ENCODE measurements at regions not wholly inside any gene's neighbourhood (a gene's known extent, or its start where the extent isn't known, plus 50 kb on each side); places are given as distances from the start of the nearest gene placed in this dataset.

DNA sequence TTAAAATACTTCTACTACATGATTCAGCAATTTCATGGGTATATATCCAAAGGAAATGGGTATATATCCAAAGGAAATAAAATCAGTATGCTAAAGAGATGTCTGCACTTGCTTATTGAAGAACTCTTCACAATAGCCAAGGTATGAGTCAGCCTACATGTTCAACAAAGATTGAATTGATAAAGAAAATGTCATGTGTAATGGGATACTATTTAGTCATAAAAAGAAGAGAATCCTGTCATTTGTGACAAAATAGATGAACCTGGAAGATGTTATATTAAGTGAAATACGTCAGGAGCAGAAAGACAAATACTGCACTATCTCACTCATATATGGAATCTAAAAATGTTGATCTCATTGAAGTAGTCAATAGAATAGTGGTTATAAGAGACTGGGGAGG lies 944.5 kb upstream of the CTNND2 start:
- TF ChIP-seq, protein P1, sequence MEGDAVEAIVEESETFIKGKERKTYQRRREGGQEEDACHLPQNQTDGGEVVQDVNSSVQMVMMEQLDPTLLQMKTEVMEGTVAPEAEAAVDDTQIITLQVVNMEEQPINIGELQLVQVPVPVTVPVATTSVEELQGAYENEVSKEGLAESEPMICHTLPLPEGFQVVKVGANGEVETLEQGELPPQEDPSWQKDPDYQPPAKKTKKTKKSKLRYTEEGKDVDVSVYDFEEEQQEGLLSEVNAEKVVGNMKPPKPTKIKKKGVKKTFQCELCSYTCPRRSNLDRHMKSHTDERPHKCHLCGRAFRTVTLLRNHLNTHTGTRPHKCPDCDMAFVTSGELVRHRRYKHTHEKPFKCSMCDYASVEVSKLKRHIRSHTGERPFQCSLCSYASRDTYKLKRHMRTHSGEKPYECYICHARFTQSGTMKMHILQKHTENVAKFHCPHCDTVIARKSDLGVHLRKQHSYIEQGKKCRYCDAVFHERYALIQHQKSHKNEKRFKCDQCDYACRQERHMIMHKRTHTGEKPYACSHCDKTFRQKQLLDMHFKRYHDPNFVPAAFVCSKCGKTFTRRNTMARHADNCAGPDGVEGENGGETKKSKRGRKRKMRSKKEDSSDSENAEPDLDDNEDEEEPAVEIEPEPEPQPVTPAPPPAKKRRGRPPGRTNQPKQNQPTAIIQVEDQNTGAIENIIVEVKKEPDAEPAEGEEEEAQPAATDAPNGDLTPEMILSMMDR (conservative IDR thresholded peaks at IDR 0.05) = no peak
- TF ChIP-seq ZFX (IDR thresholded peaks at IDR 0.05) = no peak
